Astrocyte (in vitro differentiated cells and primary cell): ENCODE measurements at regions not wholly inside any gene's neighbourhood (a gene's known extent, or its start where the extent isn't known, plus 50 kb on each side); places are given as distances from the start of the nearest gene placed in this dataset.

Source experiments
- EZH2 ChIP-seq: IDR thresholded peaks from 2 replicates; pipeline ENCODE4 v1.6.1; 2012; ENCODE audit warnings: mild to moderate bottlenecking, low read length, inconsistent platforms; ENCODE audit not compliant: insufficient read depth
- TF ChIP-seq, protein P1 (sequence below): IDR thresholded peaks from 2 replicates; pipeline ENCODE4 v1.5.1; 2011; ENCODE audit warnings: low read depth, mild to moderate bottlenecking, inconsistent platforms, low read length, moderate library complexity; ENCODE audit not compliant: insufficient read depth

DNA sequence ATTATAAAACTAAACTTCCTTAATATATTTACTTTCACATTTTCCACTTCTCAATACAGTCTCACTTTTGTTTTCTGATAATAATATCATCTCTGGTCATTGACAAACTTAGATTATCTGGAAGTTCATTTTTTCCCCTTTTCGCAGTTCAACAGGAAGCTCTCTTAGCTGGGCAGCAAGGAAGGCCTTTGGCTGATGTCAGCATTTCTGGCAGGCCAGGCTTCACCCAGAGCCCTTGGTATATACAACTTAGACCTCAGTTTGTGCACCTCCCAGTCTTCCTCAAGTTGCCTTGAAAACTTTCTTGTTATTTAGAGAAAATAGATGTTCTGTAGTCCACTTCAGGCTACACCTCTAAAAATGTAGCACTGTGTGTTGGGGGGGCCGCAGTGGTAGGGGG lies 1103.6 kb downstream of the AMY1C start:
- no peak for TF ChIP-seq EZH2
- TF ChIP-seq, protein P1, sequence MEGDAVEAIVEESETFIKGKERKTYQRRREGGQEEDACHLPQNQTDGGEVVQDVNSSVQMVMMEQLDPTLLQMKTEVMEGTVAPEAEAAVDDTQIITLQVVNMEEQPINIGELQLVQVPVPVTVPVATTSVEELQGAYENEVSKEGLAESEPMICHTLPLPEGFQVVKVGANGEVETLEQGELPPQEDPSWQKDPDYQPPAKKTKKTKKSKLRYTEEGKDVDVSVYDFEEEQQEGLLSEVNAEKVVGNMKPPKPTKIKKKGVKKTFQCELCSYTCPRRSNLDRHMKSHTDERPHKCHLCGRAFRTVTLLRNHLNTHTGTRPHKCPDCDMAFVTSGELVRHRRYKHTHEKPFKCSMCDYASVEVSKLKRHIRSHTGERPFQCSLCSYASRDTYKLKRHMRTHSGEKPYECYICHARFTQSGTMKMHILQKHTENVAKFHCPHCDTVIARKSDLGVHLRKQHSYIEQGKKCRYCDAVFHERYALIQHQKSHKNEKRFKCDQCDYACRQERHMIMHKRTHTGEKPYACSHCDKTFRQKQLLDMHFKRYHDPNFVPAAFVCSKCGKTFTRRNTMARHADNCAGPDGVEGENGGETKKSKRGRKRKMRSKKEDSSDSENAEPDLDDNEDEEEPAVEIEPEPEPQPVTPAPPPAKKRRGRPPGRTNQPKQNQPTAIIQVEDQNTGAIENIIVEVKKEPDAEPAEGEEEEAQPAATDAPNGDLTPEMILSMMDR, result no peak
